Nephron progenitor cell (in vitro differentiated cells): ENCODE measurements at regions not wholly inside any gene's neighbourhood (a gene's known extent, or its start where the extent isn't known, plus 50 kb on each side); places are given as distances from the start of the nearest gene placed in this dataset.

Experiments used
- DNase-seq: peaks from one replicate; pipeline ENCODE4 v3.0.0; 2021
- H3K27ac Mint-ChIP-seq: 2 replicates; pipeline ENCODE4 v1.8.0; 2021; ENCODE audit warnings: mild to moderate bottlenecking, moderate library complexity, mixed read lengths
- H3K27me3 Mint-ChIP-seq: 2 replicates; pipeline ENCODE4 v1.8.0; 2021; ENCODE audit warnings: mild to moderate bottlenecking, low read depth, mixed read lengths; ENCODE audit not compliant: poor library complexity
- H3K36me3 Mint-ChIP-seq: 2 replicates; pipeline ENCODE4 v1.8.0; 2021; ENCODE audit warnings: low read depth, mixed read lengths
- H3K4me1 Mint-ChIP-seq: 2 replicates; pipeline ENCODE4 v1.8.0; 2021; ENCODE audit warnings: mixed read lengths
- H3K4me3 Mint-ChIP-seq: 2 replicates; pipeline ENCODE4 v1.8.0; 2021; ENCODE audit warnings: mild to moderate bottlenecking, moderate library complexity, mixed read lengths
- H3K9me3 Mint-ChIP-seq: 2 replicates; pipeline ENCODE4 v1.8.0; 2021; ENCODE audit warnings: mild to moderate bottlenecking, moderate library complexity, mixed read lengths
- CTCF ChIP-seq: fragments of 200-600 bp; sonication (generic); IDR thresholded peaks from 2 replicates; pipeline ENCODE4 v1.5.0; 2021; ENCODE audit warnings: antibody characterized with exemption

GRCh38 chr1:29754573-29755375 is 518.5 kb downstream of the PTPRU start:
- H3K4me1 Mint-ChIP-seq: no peaks in the 10 kb centered on the region
- no peak overlapping the region for H3K4me3 Mint-ChIP-seq
- no peak overlapping the region for H3K27ac Mint-ChIP-seq
- H3K9me3 Mint-ChIP-seq: no peaks in the 10 kb centered on the region
- no peak for TF ChIP-seq CTCF
- no peak for DNase-seq
- H3K27me3 Mint-ChIP-seq: peaks cover 26% of the 10 kb centered on the region
- H3K36me3 Mint-ChIP-seq: no peaks in the 10 kb centered on the region

GRCh38 chr1:29753771-29754572 is 517.6 kb downstream of the PTPRU start:
- Mint-ChIP-seq H3K4me3 (no peak overlapping the region), H3K36me3 (no peaks in the 10 kb centered on the region), H3K27me3 (peaks cover 29% of the 10 kb centered on the region), H3K9me3 (no peaks in the 10 kb centered on the region), H3K27ac (no peak overlapping the region), H3K4me1 (no peaks in the 10 kb centered on the region)
- no peak for DNase-seq
- no peak for TF ChIP-seq CTCF

GRCh38 chr1:29753244-29753643 is 516.9 kb downstream of the PTPRU start:
- Mint-ChIP-seq H3K4me1 (no peaks in the 10 kb centered on the region), H3K36me3 (no peaks in the 10 kb centered on the region), H3K27ac (no peak overlapping the region), H3K27me3 (peaks cover 29% of the 10 kb centered on the region), H3K9me3 (no peaks in the 10 kb centered on the region), H3K4me3 (no peak overlapping the region)
- DNase-seq: no peak
- no peak for TF ChIP-seq CTCF

GRCh38 chr1:29752141-29752540 is 515.8 kb downstream of the PTPRU start:
- H3K27me3 Mint-ChIP-seq: peaks cover 23% of the 10 kb centered on the region
- peak; percentile 78 for DNase-seq
- no peaks in the 10 kb centered on the region for H3K9me3 Mint-ChIP-seq
- H3K27ac Mint-ChIP-seq: no peak overlapping the region
- no peaks in the 10 kb centered on the region for H3K4me1 Mint-ChIP-seq
- H3K4me3 Mint-ChIP-seq: no peak overlapping the region
- H3K36me3 Mint-ChIP-seq: no peaks in the 10 kb centered on the region
- TF ChIP-seq CTCF: no peak

- Mint-ChIP-seq H3K9me3 (no peaks in the 10 kb centered on the region), H3K4me3 (no peak overlapping the region), H3K4me1 (no peaks in the 10 kb centered on the region), H3K27ac (no peak overlapping the region), H3K27me3 (peaks cover 28% of the 10 kb centered on the region), H3K36me3 (no peaks in the 10 kb centered on the region)
- TF ChIP-seq CTCF: no peak
- no peak for DNase-seq
Observed at GRCh38 chr1:29749024-29749945, 513.0 kb downstream of the PTPRU start.
